Parathyroid adenoma (tissue), 2 donors: ENCODE measurements at regions not wholly inside any gene's neighbourhood (a gene's known extent, or its start where the extent isn't known, plus 50 kb on each side); places are given as distances from the start of the nearest gene placed in this dataset.
"Not testable (repeated sequence)": the region's sequence is repeated elsewhere in the genome, so short reads cannot be mapped to it uniquely, and the experiment has no call there.

Experiments used
- H2AFZ ChIP-seq: fragments of 300-600 bp; sonication (generic); one replicate; pipeline ENCODE4 v1.7.0; 2017; ENCODE audit warnings: antibody characterized with exemption, mild to moderate bottlenecking
- H3K27ac ChIP-seq: fragments of 300-600 bp; sonication (generic); one replicate; pipeline ENCODE4 v1.7.0; 2017
- H3K27me3 ChIP-seq: fragments of 300-600 bp; sonication (generic); one replicate; pipeline ENCODE4 v1.7.0; 2017; ENCODE audit warnings: low read length; ENCODE audit not compliant: control insufficient read depth, insufficient read depth
- H3K36me3 ChIP-seq: fragments of 300-600 bp; sonication (generic); one replicate; pipeline ENCODE4 v1.7.0; 2017; ENCODE audit warnings: low read length; ENCODE audit not compliant: control insufficient read depth, insufficient read depth
- H3K4me1 ChIP-seq: fragments of 300-600 bp; sonication (generic); one replicate; pipeline ENCODE4 v1.7.0; 2017; ENCODE audit warnings: control low read depth
- H3K4me2 ChIP-seq: fragments of 300-600 bp; sonication (generic); one replicate; pipeline ENCODE4 v1.7.0; 2017; ENCODE audit warnings: low read length
- H3K4me3 ChIP-seq: fragments of 300-600 bp; sonication (generic); one replicate; pipeline ENCODE4 v1.7.0; 2017; ENCODE audit warnings: low read depth, low read length
- H3K79me2 ChIP-seq: fragments of 300-600 bp; sonication (generic); one replicate; pipeline ENCODE4 v1.7.0; 2017; ENCODE audit warnings: control low read depth
- H3K9ac ChIP-seq: fragments of 300-600 bp; sonication (generic); one replicate; pipeline ENCODE4 v1.7.0; 2017; ENCODE audit warnings: mild to moderate bottlenecking
- H3K9me3 ChIP-seq: fragments of 300-600 bp; sonication (generic); one replicate; pipeline ENCODE4 v1.7.0; 2017; ENCODE audit warnings: low read length; ENCODE audit not compliant: control insufficient read depth
- TF ChIP-seq, protein P1 (sequence below): fragments of 300-600 bp; sonication (generic); IDR thresholded peaks from one replicate; pipeline ENCODE4 v1.7.0; 2017; ENCODE audit warnings: antibody characterized with exemption, mild to moderate bottlenecking
- donor health status: primary hyperparathyroidism.

DNA sequence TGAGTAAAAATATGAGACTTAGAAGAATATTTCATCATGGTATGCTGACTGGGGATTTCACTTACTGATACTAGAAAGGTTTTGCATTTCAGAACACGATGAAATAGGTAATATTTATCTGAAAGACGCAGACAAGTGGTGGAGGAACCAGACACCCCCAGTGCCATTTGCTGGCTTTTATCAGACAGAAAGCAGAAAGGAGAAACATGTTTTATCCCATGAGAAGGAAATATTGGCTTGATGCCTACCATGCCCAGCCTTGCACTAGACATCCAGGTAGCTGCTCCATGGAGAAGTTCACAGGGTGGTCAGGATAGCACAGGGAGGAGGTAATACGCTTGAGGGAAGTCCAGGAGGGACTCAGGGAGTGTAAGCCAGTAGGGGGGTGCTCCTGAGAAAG lies 258.9 kb upstream of the PLGLB2 start:
- not testable (repeated sequence) for H3K9me3 ChIP-seq, H3K79me2 ChIP-seq, H3K27ac ChIP-seq, H3K9ac ChIP-seq, H3K36me3 ChIP-seq, H3K4me2 ChIP-seq, H3K4me3 ChIP-seq, H3K27me3 ChIP-seq, H3K4me1 ChIP-seq, H2AFZ ChIP-seq

DNA sequence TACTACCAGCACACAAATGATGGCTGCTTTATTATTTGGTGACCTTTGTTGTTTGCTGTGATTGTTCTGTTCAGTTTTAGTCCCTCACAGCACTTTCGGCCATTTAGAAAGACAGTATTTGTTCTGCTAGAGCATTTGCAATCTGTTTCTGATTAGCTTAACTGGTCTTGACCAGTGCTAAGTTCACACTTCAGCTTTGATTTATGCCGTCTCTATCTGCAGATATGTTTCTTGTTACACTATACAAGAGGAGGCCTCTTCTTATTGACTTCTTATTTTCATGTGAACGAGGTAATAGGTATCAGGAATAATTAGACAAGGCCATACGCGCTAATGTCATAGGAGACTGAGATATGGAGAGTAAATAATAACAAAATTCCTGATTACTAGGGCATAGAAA lies 253.0 kb upstream of the PLGLB2 start:
- H2AFZ ChIP-seq, H3K4me2 ChIP-seq, H3K36me3 ChIP-seq, H3K27me3 ChIP-seq, H3K4me3 ChIP-seq, H3K9ac ChIP-seq, H3K79me2 ChIP-seq, H3K4me1 ChIP-seq, H3K9me3 ChIP-seq, H3K27ac ChIP-seq: not testable (repeated sequence)

DNA sequence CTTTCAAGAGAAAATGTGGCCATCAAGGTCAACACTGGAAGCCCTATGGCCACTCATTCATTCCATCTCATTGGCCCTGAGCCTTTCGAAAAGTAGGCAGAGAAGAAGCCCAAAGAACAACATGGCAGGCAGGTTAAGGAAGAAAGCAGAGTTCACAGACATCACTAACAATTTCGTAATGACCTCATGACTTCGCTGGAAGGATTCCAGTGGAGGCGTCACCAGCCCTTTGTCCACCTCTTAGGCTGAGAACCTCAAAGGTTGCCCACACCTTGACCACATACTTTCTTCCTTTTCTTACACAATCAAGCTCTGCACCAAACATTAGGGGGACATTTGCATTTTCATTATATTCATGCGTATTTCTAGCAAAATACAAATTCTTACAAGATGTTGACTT lies 252.4 kb upstream of the PLGLB2 start:
- not testable (repeated sequence) for H3K9me3 ChIP-seq, H3K27me3 ChIP-seq, H3K27ac ChIP-seq, H3K36me3 ChIP-seq, H3K79me2 ChIP-seq, H3K4me1 ChIP-seq, H3K9ac ChIP-seq, H3K4me2 ChIP-seq, H2AFZ ChIP-seq, H3K4me3 ChIP-seq

DNA sequence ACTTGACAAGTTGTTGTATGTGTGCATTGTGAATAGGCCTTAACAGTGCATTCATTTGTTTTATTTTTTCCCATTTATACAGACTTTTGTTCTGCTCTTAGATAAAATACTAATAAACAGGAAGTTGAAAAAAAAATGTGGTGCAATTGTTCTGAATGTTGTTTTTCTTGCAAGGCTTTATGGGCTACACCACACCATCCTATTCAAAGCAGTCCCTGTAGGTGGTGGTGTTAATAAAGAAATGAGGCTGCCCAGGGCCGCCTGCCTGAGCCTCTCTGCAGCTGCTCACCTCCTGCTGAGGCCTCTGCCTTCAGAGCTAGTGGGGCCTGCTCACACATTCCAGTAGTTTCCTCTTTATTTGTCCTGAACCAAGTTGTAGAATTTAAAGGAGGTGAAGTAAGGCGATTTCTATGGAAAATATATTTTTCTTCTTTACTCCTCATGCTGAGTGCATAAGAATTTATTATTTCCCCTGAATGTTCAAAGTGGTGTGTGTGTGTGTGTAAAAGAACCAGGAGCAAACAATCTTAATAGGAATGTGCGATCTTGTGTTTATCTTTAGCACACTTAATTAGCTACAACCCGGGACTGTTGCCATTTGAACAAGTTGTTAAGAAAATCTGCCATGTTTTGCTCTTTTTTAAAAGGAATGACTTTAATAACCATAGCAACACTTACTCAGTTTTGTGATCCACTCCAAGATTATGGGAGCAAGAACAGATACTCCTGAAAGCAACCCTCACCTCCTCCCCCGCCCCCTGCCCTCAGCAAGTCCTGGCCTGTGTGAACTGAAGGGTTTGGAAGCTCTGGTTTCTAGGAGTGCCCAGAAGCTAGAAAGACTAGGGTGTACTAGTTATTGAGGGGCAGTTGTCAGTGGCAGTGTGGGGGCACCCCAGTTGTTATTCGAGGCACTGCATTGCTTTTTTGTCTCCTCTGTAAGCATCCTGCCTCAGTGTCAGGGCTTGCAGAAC lies 251.6 kb upstream of the PLGLB2 start:
- H3K27me3 ChIP-seq, H3K36me3 ChIP-seq, H3K9me3 ChIP-seq, H3K4me1 ChIP-seq, H3K79me2 ChIP-seq, H3K4me3 ChIP-seq, H3K27ac ChIP-seq, H3K4me2 ChIP-seq, H3K9ac ChIP-seq: not testable (repeated sequence)
- TF ChIP-seq, protein P1, sequence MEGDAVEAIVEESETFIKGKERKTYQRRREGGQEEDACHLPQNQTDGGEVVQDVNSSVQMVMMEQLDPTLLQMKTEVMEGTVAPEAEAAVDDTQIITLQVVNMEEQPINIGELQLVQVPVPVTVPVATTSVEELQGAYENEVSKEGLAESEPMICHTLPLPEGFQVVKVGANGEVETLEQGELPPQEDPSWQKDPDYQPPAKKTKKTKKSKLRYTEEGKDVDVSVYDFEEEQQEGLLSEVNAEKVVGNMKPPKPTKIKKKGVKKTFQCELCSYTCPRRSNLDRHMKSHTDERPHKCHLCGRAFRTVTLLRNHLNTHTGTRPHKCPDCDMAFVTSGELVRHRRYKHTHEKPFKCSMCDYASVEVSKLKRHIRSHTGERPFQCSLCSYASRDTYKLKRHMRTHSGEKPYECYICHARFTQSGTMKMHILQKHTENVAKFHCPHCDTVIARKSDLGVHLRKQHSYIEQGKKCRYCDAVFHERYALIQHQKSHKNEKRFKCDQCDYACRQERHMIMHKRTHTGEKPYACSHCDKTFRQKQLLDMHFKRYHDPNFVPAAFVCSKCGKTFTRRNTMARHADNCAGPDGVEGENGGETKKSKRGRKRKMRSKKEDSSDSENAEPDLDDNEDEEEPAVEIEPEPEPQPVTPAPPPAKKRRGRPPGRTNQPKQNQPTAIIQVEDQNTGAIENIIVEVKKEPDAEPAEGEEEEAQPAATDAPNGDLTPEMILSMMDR = peak; percentile 19
- H2AFZ ChIP-seq = peak overlapping the region; percentile 60

DNA sequence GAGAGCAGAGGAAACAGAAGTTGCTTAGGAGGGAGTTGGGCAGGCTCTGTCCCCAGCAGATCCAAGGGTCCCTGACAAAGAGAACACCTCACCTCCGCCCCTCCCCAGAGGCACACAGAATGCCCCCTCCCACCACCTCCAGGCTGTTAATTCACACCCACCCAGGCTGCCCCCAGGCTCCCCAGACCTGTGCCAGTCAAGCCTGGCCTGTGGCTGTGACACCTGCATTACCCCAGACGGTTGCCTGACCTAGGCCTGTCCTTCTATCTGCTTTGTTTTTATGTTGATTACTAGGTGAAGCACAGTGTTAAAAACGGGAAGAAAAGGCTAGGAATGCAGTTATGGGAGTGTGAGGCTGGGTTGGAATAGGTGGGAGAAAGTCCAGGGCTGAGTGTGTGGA lies 250.8 kb upstream of the PLGLB2 start:
- not testable (repeated sequence) for H2AFZ ChIP-seq, H3K79me2 ChIP-seq, H3K36me3 ChIP-seq, H3K27me3 ChIP-seq, H3K4me2 ChIP-seq, H3K27ac ChIP-seq, H3K9ac ChIP-seq, H3K4me1 ChIP-seq, H3K4me3 ChIP-seq, H3K9me3 ChIP-seq

DNA sequence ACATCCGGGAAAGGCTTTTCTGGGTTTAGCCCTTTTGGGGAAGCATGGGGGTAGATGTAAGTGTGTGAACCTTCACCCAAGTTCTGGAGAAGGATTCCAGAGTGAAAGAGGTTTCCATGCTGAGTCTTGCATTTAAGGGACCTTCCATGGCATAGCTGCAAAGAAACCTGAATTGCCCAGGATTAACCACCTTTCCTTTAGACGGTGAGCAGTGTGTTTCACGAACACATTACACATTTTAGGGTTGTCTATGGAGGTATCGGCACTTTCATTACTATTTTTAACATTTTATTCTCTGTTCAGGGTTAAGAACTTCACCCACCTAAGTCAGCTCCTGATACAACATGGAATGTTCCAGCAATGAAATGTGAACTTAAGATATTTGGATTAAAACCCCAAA lies 250.2 kb upstream of the PLGLB2 start:
- not testable (repeated sequence) for H3K9ac ChIP-seq, H3K36me3 ChIP-seq, H3K4me3 ChIP-seq, H3K79me2 ChIP-seq, H2AFZ ChIP-seq, H3K4me1 ChIP-seq, H3K9me3 ChIP-seq, H3K4me2 ChIP-seq, H3K27me3 ChIP-seq, H3K27ac ChIP-seq

DNA sequence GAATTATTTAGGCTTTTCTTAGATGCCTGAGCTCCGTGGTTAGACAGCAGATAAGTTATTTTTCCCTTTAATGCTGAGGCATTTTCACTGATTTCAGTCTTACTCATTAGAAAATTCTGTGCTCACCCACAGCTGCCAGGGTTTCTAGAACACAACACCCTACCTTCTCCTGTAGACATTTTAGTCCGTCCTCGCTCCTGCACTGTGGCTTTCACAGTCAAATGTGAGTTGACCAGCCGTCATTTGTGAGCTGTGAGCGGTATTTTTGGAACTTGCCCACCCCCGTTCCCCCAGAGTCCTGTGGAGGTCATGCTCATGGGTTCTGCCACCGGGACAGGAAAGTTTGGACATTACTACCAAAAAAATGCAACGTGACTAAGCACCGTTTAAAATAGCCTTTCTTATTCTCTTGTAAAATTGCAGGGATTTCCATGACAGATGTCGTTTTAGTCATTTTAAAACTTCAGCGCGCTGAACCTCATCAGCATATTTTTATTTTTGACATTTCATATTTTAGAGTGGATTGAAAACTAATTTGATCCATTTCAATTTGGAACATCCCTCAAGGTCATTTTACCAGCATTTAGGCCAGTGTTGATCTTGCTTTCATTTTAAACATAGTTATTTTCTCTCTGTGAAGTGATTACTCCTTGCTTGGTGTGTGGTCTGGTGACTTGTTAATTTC lies 249.6 kb upstream of the PLGLB2 start:
- H3K27ac ChIP-seq, H3K9me3 ChIP-seq, H3K9ac ChIP-seq, H3K36me3 ChIP-seq, H3K4me3 ChIP-seq, H3K4me1 ChIP-seq, H3K79me2 ChIP-seq, H3K4me2 ChIP-seq, H3K27me3 ChIP-seq, H2AFZ ChIP-seq: not testable (repeated sequence)

DNA sequence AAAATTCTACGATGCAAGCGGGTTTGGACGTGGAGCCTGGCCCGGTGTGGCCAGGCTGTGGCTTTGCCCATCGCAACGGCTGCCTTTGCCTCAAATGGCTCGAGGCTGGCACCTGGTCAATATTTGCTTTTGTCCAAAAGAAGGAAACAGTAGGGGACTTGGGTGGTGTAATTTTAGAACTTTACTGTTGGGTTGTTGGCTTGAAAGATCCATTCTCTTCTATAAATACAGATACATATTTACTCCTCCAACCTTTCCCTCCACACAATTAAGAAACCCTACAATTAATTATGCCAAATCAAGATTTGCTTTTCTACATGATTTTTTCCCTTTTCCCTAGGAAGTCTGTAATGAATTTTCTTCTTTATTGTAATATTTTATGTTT lies 249.0 kb upstream of the PLGLB2 start:
- H3K4me2 ChIP-seq, H2AFZ ChIP-seq, H3K36me3 ChIP-seq, H3K27ac ChIP-seq, H3K4me1 ChIP-seq, H3K9me3 ChIP-seq, H3K9ac ChIP-seq, H3K79me2 ChIP-seq, H3K27me3 ChIP-seq, H3K4me3 ChIP-seq: not testable (repeated sequence)

DNA sequence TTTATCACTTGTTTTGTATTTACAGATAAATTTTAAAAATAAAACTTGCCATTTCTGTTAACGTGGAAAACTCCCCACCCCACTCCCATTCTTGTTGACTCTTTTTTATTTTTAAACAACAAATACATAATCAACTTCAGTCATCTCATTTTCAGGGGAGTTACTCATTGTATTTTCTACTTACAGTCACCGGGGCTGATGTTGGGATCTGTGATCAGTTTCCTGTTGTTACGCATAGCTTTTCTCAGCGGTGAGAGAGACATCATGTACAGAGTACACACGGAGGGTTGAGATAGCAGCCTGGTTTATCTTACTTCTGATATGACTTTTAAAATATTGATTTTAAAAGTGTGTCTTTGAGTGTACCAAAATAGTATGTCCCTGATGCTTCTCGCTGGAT lies 248.0 kb upstream of the PLGLB2 start:
- H3K4me2 ChIP-seq, H3K9ac ChIP-seq, H3K4me1 ChIP-seq, H2AFZ ChIP-seq, H3K9me3 ChIP-seq, H3K79me2 ChIP-seq, H3K4me3 ChIP-seq, H3K27ac ChIP-seq, H3K36me3 ChIP-seq, H3K27me3 ChIP-seq: not testable (repeated sequence)

DNA sequence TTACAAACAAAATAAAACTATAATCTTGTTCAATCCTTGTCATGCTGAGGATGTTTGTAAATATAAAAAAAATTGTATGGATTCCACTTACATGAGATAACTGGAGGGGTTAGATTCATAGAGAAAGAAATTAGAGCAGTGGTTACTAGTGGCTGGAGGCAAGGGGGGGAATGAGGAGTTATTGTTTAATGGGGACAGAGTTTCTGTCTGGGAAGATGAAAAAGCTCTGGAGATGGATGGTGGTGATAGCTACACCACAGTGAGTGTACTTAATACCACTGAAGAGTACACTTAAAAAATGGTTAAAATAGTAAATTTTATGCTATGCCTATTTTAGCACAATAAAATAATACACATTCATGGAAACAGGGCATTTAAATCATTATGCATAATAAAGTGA lies 247.5 kb upstream of the PLGLB2 start:
- H2AFZ ChIP-seq, H3K4me2 ChIP-seq, H3K9me3 ChIP-seq, H3K4me3 ChIP-seq, H3K9ac ChIP-seq, H3K4me1 ChIP-seq, H3K36me3 ChIP-seq, H3K27me3 ChIP-seq, H3K27ac ChIP-seq, H3K79me2 ChIP-seq: not testable (repeated sequence)
